Bronchial epithelial cell (primary cell): ENCODE measurements at regions not wholly inside any gene's neighbourhood (a gene's known extent, or its start where the extent isn't known, plus 50 kb on each side); places are given as distances from the start of the nearest gene placed in this dataset.
A peak's percentile ranks its signal among the peaks of the same experiment; 100 is the strongest.
"Not testable (repeated sequence)": the region's sequence is repeated elsewhere in the genome, so short reads cannot be mapped to it uniquely, and the experiment has no call there.

Experiments used
- DNase-seq: peaks from one replicate; pipeline ENCODE4 v3.0.0-alpha.2; 2010; ENCODE audit warnings: low read depth
- FAIRE-seq: peaks from 2 replicates; lab custom pipeline; 2011; peaks lifted over from hg19 to GRCh38; lab: Jason Lieb, UNC
- H3K27me3 ChIP-seq: 2 replicates; pipeline ENCODE4 v1.5.1; 2011; ENCODE audit warnings: low read length; ENCODE audit not compliant: control insufficient read depth, insufficient read depth
- H3K36me3 ChIP-seq: 2 replicates; pipeline ENCODE4 v1.5.1; 2011; ENCODE audit warnings: low read length; ENCODE audit not compliant: control insufficient read depth, insufficient read depth
- H3K4me3 ChIP-seq: 2 replicates; pipeline ENCODE4 v1.5.1; 2011; ENCODE audit warnings: mild to moderate bottlenecking, low read depth, low read length, control low read depth
- TF ChIP-seq, protein P1 (sequence below): IDR thresholded peaks from 2 replicates; pipeline ENCODE4 v1.5.1; 2011; ENCODE audit warnings: mild to moderate bottlenecking, moderate library complexity, low read length, control low read depth, inconsistent platforms; ENCODE audit not compliant: insufficient read depth, severe bottlenecking

- FAIRE-seq (no peak), DNase-seq (peak; percentile 60)
- TF ChIP-seq, protein P1, sequence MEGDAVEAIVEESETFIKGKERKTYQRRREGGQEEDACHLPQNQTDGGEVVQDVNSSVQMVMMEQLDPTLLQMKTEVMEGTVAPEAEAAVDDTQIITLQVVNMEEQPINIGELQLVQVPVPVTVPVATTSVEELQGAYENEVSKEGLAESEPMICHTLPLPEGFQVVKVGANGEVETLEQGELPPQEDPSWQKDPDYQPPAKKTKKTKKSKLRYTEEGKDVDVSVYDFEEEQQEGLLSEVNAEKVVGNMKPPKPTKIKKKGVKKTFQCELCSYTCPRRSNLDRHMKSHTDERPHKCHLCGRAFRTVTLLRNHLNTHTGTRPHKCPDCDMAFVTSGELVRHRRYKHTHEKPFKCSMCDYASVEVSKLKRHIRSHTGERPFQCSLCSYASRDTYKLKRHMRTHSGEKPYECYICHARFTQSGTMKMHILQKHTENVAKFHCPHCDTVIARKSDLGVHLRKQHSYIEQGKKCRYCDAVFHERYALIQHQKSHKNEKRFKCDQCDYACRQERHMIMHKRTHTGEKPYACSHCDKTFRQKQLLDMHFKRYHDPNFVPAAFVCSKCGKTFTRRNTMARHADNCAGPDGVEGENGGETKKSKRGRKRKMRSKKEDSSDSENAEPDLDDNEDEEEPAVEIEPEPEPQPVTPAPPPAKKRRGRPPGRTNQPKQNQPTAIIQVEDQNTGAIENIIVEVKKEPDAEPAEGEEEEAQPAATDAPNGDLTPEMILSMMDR, result no peak
Observed at GRCh38 chr1:189211742-189212141, 1265.9 kb downstream of the BRINP3 start.

DNA sequence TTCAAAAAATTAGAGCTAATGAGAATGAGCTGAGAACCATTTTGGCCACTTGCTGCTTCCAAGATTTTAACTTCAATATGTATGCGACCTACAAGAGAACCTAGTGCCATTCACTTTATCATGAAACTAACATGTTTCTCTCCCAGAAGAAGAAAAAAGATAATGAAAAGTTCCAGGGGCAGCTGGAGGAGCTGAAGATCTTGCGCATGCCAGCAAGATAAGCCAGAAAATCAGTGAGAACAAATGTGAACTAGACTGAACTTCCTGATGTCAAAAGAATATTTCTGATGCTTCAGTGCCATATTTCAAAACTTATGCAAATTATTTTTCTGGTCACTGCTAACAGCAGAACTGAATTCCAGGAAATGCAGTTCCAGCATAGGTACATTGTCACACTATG is 1265.1 kb downstream of the BRINP3 start:
- Histone ChIP-seq H3K4me3 (no peak overlapping the region), H3K27me3 (no peaks in the 10 kb centered on the region), H3K36me3 (no peaks in the 10 kb centered on the region)
- TF ChIP-seq, protein P1, result no peak
- DNase-seq (no peak), FAIRE-seq (no peak)

More at GRCh38 chr1:189211742-189212141, 1265.9 kb downstream of the BRINP3 start:
- H3K4me3 ChIP-seq, result no peak overlapping the region
- H3K27me3 ChIP-seq, result no peaks in the 10 kb centered on the region
- no peaks in the 10 kb centered on the region for H3K36me3 ChIP-seq

DNA sequence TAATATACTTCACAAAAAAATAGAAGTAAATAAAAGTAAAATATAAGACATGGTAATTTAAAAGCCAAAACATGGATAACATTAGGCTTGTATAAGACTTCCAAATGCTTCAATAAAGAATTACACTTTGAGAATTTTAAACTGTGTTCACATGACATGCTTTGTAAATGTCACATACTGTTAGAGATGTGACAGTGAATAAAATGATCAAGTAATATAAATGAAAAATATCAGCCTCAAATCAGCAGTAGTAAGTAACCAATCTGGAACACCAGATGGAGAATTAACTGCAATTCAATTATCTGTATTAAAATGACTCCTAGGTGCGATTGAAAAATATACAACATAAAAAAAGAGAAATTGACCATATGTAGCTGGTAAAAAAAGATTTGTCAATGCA is 1260.8 kb downstream of the BRINP3 start:
- TF ChIP-seq, protein P1, result no peak
- Histone ChIP-seq H3K36me3 (no peaks in the 10 kb centered on the region), H3K4me3 (no peak overlapping the region), H3K27me3 (no peaks in the 10 kb centered on the region)
- FAIRE-seq (no peak), DNase-seq (no peak)

GRCh38 chr1:189217646-189218045 is 1260.0 kb downstream of the BRINP3 start:
- Histone ChIP-seq H3K27me3 (no peaks in the 10 kb centered on the region), H3K4me3 (no peak overlapping the region), H3K36me3 (no peaks in the 10 kb centered on the region)
- FAIRE-seq (no peak), DNase-seq (no peak)
- TF ChIP-seq, protein P1, result no peak

DNA sequence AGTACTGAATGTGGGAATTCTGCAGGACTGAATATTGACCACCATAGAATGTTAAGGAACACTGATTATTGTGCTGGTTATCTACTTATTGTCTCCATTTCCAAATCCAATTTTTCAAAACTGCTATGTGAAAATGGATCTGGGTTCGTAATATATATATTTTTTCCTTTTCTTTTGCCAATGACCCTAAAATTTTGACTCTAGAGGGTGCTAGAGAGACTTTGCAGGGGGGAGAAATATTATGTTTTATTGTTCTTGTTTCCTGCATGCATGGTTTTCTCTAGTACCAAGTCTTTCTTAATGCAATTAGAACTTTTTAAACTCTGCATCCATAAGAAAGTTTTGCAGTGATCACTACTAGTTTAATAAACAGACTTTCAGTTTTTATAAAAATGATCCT is 1256.9 kb downstream of the BRINP3 start:
- DNase-seq (no peak), FAIRE-seq (no peak)
- Histone ChIP-seq H3K4me3 (no peak overlapping the region), H3K36me3 (no peaks in the 10 kb centered on the region), H3K27me3 (no peaks in the 10 kb centered on the region)
- TF ChIP-seq, protein P1, result no peak

GRCh38 chr1:189225794-189226145 is 1251.9 kb downstream of the BRINP3 start:
- not testable (repeated sequence) for FAIRE-seq, H3K36me3 ChIP-seq, DNase-seq, H3K27me3 ChIP-seq, H3K4me3 ChIP-seq
